Activated CD8-positive, alpha-beta T cell treated with anti-CD3 and anti-CD28 coated beads for 36 hours (primary cell): ENCODE measurements at regions not wholly inside any gene's neighbourhood (a gene's known extent, or its start where the extent isn't known, plus 50 kb on each side); places are given as distances from the start of the nearest gene placed in this dataset.
"Not testable (repeated sequence)": the region's sequence is repeated elsewhere in the genome, so short reads cannot be mapped to it uniquely, and the experiment has no call there.

Experiments used
- ATAC-seq: fragments of 200-7000 bp; cut with Tn5 transposase; one replicate; pipeline ENCODE4 v1.10.0; 2021; ENCODE audit warnings: mild to moderate bottlenecking, moderate library complexity
- CTCF ChIA-PET: fragments of 350-600 bp; sonication (Branson Sonifier 250); formaldehyde crosslinking; loops from one replicate; lab custom pipeline; 2021; ENCODE audit warnings: antibody characterized with exemption; lab: Charles Lee
- POLR2A ChIA-PET: fragments of 350-600 bp; sonication (Branson Sonifier 250); formaldehyde crosslinking; loops from one replicate; lab custom pipeline; 2021; ENCODE audit warnings: antibody characterized with exemption; lab: Charles Lee
- DNase-seq: peaks from one replicate; pipeline ENCODE4 v3.0.0-alpha.2; 2020
- H3K27ac Mint-ChIP-seq: one replicate; pipeline ENCODE4 v1.8.0; 2021; ENCODE audit warnings: mild to moderate bottlenecking, mixed read lengths
- H3K27me3 Mint-ChIP-seq: one replicate; pipeline ENCODE4 v1.8.0; 2021; ENCODE audit warnings: mixed read lengths
- H3K36me3 Mint-ChIP-seq: one replicate; pipeline ENCODE4 v1.8.0; 2021; ENCODE audit warnings: low read depth, mixed read lengths
- H3K4me1 Mint-ChIP-seq: one replicate; pipeline ENCODE4 v1.8.0; 2021; ENCODE audit warnings: low read depth, mixed read lengths
- H3K4me3 Mint-ChIP-seq: one replicate; pipeline ENCODE4 v1.8.0; 2021; ENCODE audit warnings: mild to moderate bottlenecking, moderate library complexity, mixed read lengths
- H3K9me3 Mint-ChIP-seq: one replicate; pipeline ENCODE4 v1.8.0; 2021; ENCODE audit warnings: mixed read lengths
- CTCF ChIP-seq: fragments of 200-600 bp; IDR thresholded peaks from one replicate; pipeline ENCODE4 v1.8.0; 2022; ENCODE audit warnings: antibody characterized with exemption, mild to moderate bottlenecking
- intact Hi-C: fragments of 100-400 bp; cut with micrococcal nuclease; formaldehyde crosslinking; loops from one replicate; pipeline ENCODE4 v1.10.0; 2022

- DNase-seq = no peak
- POLR2A ChIA-PET = no interaction called here
- Mint-ChIP-seq H3K9me3 (peaks cover 52% of the 10 kb centered on the region), H3K36me3 (peaks cover 31% of the 10 kb centered on the region), H3K4me1 (no peaks in the 10 kb centered on the region), H3K27me3 (no peaks in the 10 kb centered on the region), H3K4me3 (no peak overlapping the region), H3K27ac (no peak overlapping the region)
- no peak for TF ChIP-seq CTCF
- intact Hi-C loops = no loop called here
- no peak for ATAC-seq
- CTCF ChIA-PET = no interaction called here
These were observed 1016.1 kb downstream of the CDY1 start for GRCh38 chrY:26638063-26638462.

GRCh38 chrY:26645856-26646255, 1023.9 kb downstream of the CDY1 start:
- ATAC-seq, DNase-seq, H3K4me1 Mint-ChIP-seq, H3K27ac Mint-ChIP-seq, POLR2A ChIA-PET, H3K27me3 Mint-ChIP-seq, H3K4me3 Mint-ChIP-seq, CTCF ChIA-PET, intact Hi-C loops: not testable (repeated sequence)
- Mint-ChIP-seq H3K9me3 (peaks cover 37% of the 10 kb centered on the region), H3K36me3 (peaks cover 14% of the 10 kb centered on the region)

GRCh38 chrY:26648240-26648639, 1026.3 kb downstream of the CDY1 start:
- H3K4me1 Mint-ChIP-seq, DNase-seq, intact Hi-C loops, ATAC-seq, POLR2A ChIA-PET, H3K27me3 Mint-ChIP-seq, H3K4me3 Mint-ChIP-seq, H3K27ac Mint-ChIP-seq, CTCF ChIA-PET: not testable (repeated sequence)
- peaks cover 15% of the 10 kb centered on the region for H3K36me3 Mint-ChIP-seq
- peaks cover 32% of the 10 kb centered on the region for H3K9me3 Mint-ChIP-seq

GRCh38 chrY:26664245-26664644, 1042.3 kb downstream of the CDY1 start:
- POLR2A ChIA-PET, H3K27me3 Mint-ChIP-seq, intact Hi-C loops, DNase-seq, H3K4me3 Mint-ChIP-seq, H3K27ac Mint-ChIP-seq, CTCF ChIA-PET, ATAC-seq, H3K4me1 Mint-ChIP-seq: not testable (repeated sequence)
- peaks cover 53% of the 10 kb centered on the region for H3K9me3 Mint-ChIP-seq
- peaks cover 35% of the 10 kb centered on the region for H3K36me3 Mint-ChIP-seq

- POLR2A ChIA-PET, DNase-seq, H3K4me3 Mint-ChIP-seq, ATAC-seq, CTCF ChIA-PET, H3K27me3 Mint-ChIP-seq, H3K27ac Mint-ChIP-seq, H3K4me1 Mint-ChIP-seq, intact Hi-C loops: not testable (repeated sequence)
- Mint-ChIP-seq H3K9me3 (peaks cover 58% of the 10 kb centered on the region), H3K36me3 (peaks cover 45% of the 10 kb centered on the region)
These were observed 1044.8 kb downstream of the CDY1 start for GRCh38 chrY:26666691-26667090.

GRCh38 chrY:26669243-26669642, 1047.3 kb downstream of the CDY1 start:
- intact Hi-C loops, DNase-seq, CTCF ChIA-PET, ATAC-seq, H3K27ac Mint-ChIP-seq, H3K4me3 Mint-ChIP-seq, H3K4me1 Mint-ChIP-seq, H3K27me3 Mint-ChIP-seq, POLR2A ChIA-PET: not testable (repeated sequence)
- H3K9me3 Mint-ChIP-seq = peaks cover 40% of the 10 kb centered on the region
- peaks cover 33% of the 10 kb centered on the region for H3K36me3 Mint-ChIP-seq

- H3K27ac Mint-ChIP-seq, intact Hi-C loops, H3K4me1 Mint-ChIP-seq, POLR2A ChIA-PET, H3K27me3 Mint-ChIP-seq, CTCF ChIA-PET, ATAC-seq, H3K4me3 Mint-ChIP-seq, DNase-seq: not testable (repeated sequence)
- Mint-ChIP-seq H3K9me3 (peaks cover 29% of the 10 kb centered on the region), H3K36me3 (peaks cover 23% of the 10 kb centered on the region)
These were observed 1048.5 kb downstream of the CDY1 start for GRCh38 chrY:26670360-26670871.

GRCh38 chrY:26670881-26671879, 1049.3 kb downstream of the CDY1 start:
- H3K4me1 Mint-ChIP-seq, H3K27me3 Mint-ChIP-seq, H3K4me3 Mint-ChIP-seq, H3K27ac Mint-ChIP-seq, intact Hi-C loops, CTCF ChIA-PET, ATAC-seq, POLR2A ChIA-PET: not testable (repeated sequence)
- H3K9me3 Mint-ChIP-seq = peaks cover 28% of the 10 kb centered on the region
- H3K36me3 Mint-ChIP-seq = peaks cover 23% of the 10 kb centered on the region
- DNase-seq = peak; percentile 9
